SK-N-SH treated with all-trans-retinoic acid at 6 μM for 48 hours (cell line): ENCODE measurements at regions not wholly inside any gene's neighbourhood (a gene's known extent, or its start where the extent isn't known, plus 50 kb on each side); places are given as distances from the start of the nearest gene placed in this dataset.

Source experiments
- ATAC-seq: fragments of 200-7000 bp; cut with Tn5 transposase; 3 replicates; pipeline ENCODE4 v1.9.1; 2020; ENCODE audit warnings: mild to moderate bottlenecking, moderate library complexity
- ARNTL ChIP-seq: fragments of 450-650 bp; formaldehyde crosslinking; IDR thresholded peaks from 2 replicates; pipeline ENCODE4 v1.5.0; 2020; ENCODE audit warnings: low read depth, mild to moderate bottlenecking, moderate library complexity, borderline replicate concordance
- BACH2 ChIP-seq: fragments of 250-450 bp; sonication (Bioruptor Pico); IDR thresholded peaks from 2 replicates; pipeline ENCODE4 v1.9.0; 2021; ENCODE audit warnings: mild to moderate bottlenecking, borderline replicate concordance
- CREB5 ChIP-seq: fragments of 250-450 bp; sonication (Bioruptor Pico); IDR thresholded peaks from 2 replicates; pipeline ENCODE4 v1.5.1; 2020; ENCODE audit warnings: low read depth, mild to moderate bottlenecking, moderate library complexity
- CSDC2 ChIP-seq: fragments of 250-450 bp; sonication (Bioruptor Pico); IDR thresholded peaks from 2 replicates; pipeline ENCODE4 v1.5.0; 2020; ENCODE audit warnings: mild to moderate bottlenecking, moderate library complexity
- CSRNP3 ChIP-seq: fragments of 250-450 bp; sonication (Bioruptor Pico); IDR thresholded peaks from 2 replicates; pipeline ENCODE4 v1.5.1; 2021; ENCODE audit warnings: mild to moderate bottlenecking, moderate library complexity
- ESRRG ChIP-seq: fragments of 250-450 bp; sonication (Bioruptor Pico); IDR thresholded peaks from 2 replicates; pipeline ENCODE4 v1.6.1; 2021; ENCODE audit warnings: mild to moderate bottlenecking
- GLIS3 ChIP-seq: fragments of 250-450 bp; sonication (Bioruptor Pico); IDR thresholded peaks from 2 replicates; pipeline ENCODE4 v1.5.0; 2020; ENCODE audit warnings: mild to moderate bottlenecking, moderate library complexity
- ISL1 ChIP-seq: fragments of 250-450 bp; sonication (Bioruptor Pico); IDR thresholded peaks from 2 replicates; pipeline ENCODE4 v2.1.2; 2022; ENCODE audit warnings: mild to moderate bottlenecking, moderate library complexity
- POU6F1 ChIP-seq: fragments of 250-450 bp; sonication (Bioruptor Pico); IDR thresholded peaks from 2 replicates; pipeline ENCODE4 v1.8.0; 2021; ENCODE audit warnings: low read depth, mild to moderate bottlenecking, moderate library complexity, borderline replicate concordance
- RARB ChIP-seq: fragments of 250-450 bp; sonication (Bioruptor Pico); IDR thresholded peaks from 2 replicates; pipeline ENCODE4 v1.8.0; 2021; ENCODE audit warnings: mild to moderate bottlenecking, moderate library complexity
- SNAI2 ChIP-seq: fragments of 250-450 bp; sonication (Bioruptor Pico); IDR thresholded peaks from 2 replicates; pipeline ENCODE4 v1.5.0; 2020; ENCODE audit warnings: mild to moderate bottlenecking, moderate library complexity
- TCF4 ChIP-seq: fragments of 250-450 bp; sonication (Bioruptor Pico); IDR thresholded peaks from 2 replicates; pipeline ENCODE4 v1.8.0; 2021; ENCODE audit warnings: mild to moderate bottlenecking, moderate library complexity, borderline replicate concordance
- TOX ChIP-seq: fragments of 250-450 bp; sonication (Bioruptor Pico); IDR thresholded peaks from 2 replicates; pipeline ENCODE4 v1.8.0; 2021; ENCODE audit warnings: mild to moderate bottlenecking, moderate library complexity, borderline replicate concordance
- TSHZ2 ChIP-seq: fragments of 250-450 bp; sonication (Bioruptor Pico); IDR thresholded peaks from 2 replicates; pipeline ENCODE4 v1.5.0; 2020; ENCODE audit warnings: mild to moderate bottlenecking, moderate library complexity
- ZC3H10 ChIP-seq: fragments of 250-450 bp; sonication (Bioruptor Pico); IDR thresholded peaks from 2 replicates; pipeline ENCODE4 v1.5.1; 2021; ENCODE audit warnings: mild to moderate bottlenecking, moderate library complexity
- ZFP3 ChIP-seq: fragments of 250-450 bp; sonication (Bioruptor Pico); IDR thresholded peaks from 2 replicates; pipeline ENCODE4 v1.5.0; 2020; ENCODE audit warnings: mild to moderate bottlenecking, moderate library complexity
- ZFP30 ChIP-seq: fragments of 450-650 bp; formaldehyde crosslinking; IDR thresholded peaks from 2 replicates; pipeline ENCODE4 v1.5.0; 2022; ENCODE audit warnings: mild to moderate bottlenecking, moderate library complexity
- ZNF565 ChIP-seq: fragments of 450-650 bp; formaldehyde crosslinking; conservative IDR thresholded peaks from 2 replicates; pipeline ENCODE4 v1.5.0; 2020; ENCODE audit warnings: low read depth, mild to moderate bottlenecking, moderate library complexity
- ZNF70 ChIP-seq: fragments of 450-650 bp; formaldehyde crosslinking; IDR thresholded peaks from 2 replicates; pipeline ENCODE4 v1.5.0; 2020; ENCODE audit warnings: mild to moderate bottlenecking, moderate library complexity
- ZNF8 ChIP-seq: fragments of 450-650 bp; formaldehyde crosslinking; IDR thresholded peaks from 2 replicates; pipeline ENCODE4 v1.5.0; 2020; ENCODE audit warnings: mild to moderate bottlenecking, moderate library complexity

GRCh38 chr13:42715909-42716308 lies 65.5 kb upstream of the FAM216B start:
- ATAC-seq = no peak
- TF ChIP-seq GLIS3 (CRISPR knock-in tag) (no peak), ARNTL (no peak), ZNF565 (CRISPR knock-in tag) (no peak), RARB (CRISPR knock-in tag) (no peak)

GRCh38 chr13:42717176-42717575 lies 64.2 kb upstream of the FAM216B start:
- no peak for ATAC-seq
- no peak for TF ChIP-seq GLIS3 (CRISPR knock-in tag)
- no peak for TF ChIP-seq POU6F1 (CRISPR knock-in tag)
- no peak for TF ChIP-seq ZNF70 (CRISPR knock-in tag)
- TF ChIP-seq ZFP30 (CRISPR knock-in tag) = no peak
- no peak for TF ChIP-seq SNAI2
- TF ChIP-seq ZC3H10 = no peak
- TF ChIP-seq ZNF8 (CRISPR knock-in tag) = no peak
- TF ChIP-seq ESRRG (CRISPR knock-in tag) = no peak
- TF ChIP-seq TOX (CRISPR knock-in tag) = no peak
- no peak for TF ChIP-seq TCF4 (CRISPR knock-in tag)
- TF ChIP-seq BACH2 (CRISPR knock-in tag) = no peak
- no peak for TF ChIP-seq ZFP3 (CRISPR knock-in tag)
- TF ChIP-seq RARB (CRISPR knock-in tag) = no peak
- TF ChIP-seq CSDC2 (CRISPR knock-in tag) = no peak
- no peak for TF ChIP-seq CREB5 (CRISPR knock-in tag)
- no peak for TF ChIP-seq CSRNP3 (CRISPR knock-in tag)
- TF ChIP-seq, all 23 proteins: peak for 0

- no peak for TF ChIP-seq RARB (CRISPR knock-in tag)
- TF ChIP-seq ESRRG (CRISPR knock-in tag) = no peak
- TF ChIP-seq BACH2 (CRISPR knock-in tag) = no peak
- no peak for TF ChIP-seq CSRNP3 (CRISPR knock-in tag)
- no peak for TF ChIP-seq CSDC2 (CRISPR knock-in tag)
- TF ChIP-seq ZC3H10 = peak; percentile 39; the same call in 1 of the 2 replicates
- TF ChIP-seq TOX (CRISPR knock-in tag) = 0 out of 2 replicates have a peak, but pooled peaks have one; percentile 67
- TF ChIP-seq ZNF565 (CRISPR knock-in tag) = no peak
- TF ChIP-seq ZFP30 (CRISPR knock-in tag) = no peak
- peak; percentile 62; the same call in 1 of the 2 replicates for TF ChIP-seq CREB5 (CRISPR knock-in tag)
- TF ChIP-seq POU6F1 (CRISPR knock-in tag) = 0 out of 2 replicates have a peak, but pooled peaks have one; percentile 65
- TF ChIP-seq TCF4 (CRISPR knock-in tag) = no peak
- TF ChIP-seq TSHZ2 (CRISPR knock-in tag) = no peak
- TF ChIP-seq GLIS3 (CRISPR knock-in tag) = no peak
- no peak for TF ChIP-seq SNAI2
- TF ChIP-seq ZFP3 (CRISPR knock-in tag) = 0 out of 2 replicates have a peak, but pooled peaks have one; percentile 12
- peak; percentile 95 for TF ChIP-seq ISL1 (CRISPR knock-in tag)
- TF ChIP-seq ZNF8 (CRISPR knock-in tag) = no peak
- ATAC-seq = peak; percentile 99
These were observed 61.1 kb upstream of the FAM216B start for GRCh38 chr13:42720113-42720857.
